Stomach (tissue), 8 donors: ENCODE measurements at regions not wholly inside any gene's neighbourhood (a gene's known extent, or its start where the extent isn't known, plus 50 kb on each side); places are given as distances from the start of the nearest gene placed in this dataset.
A peak's percentile ranks its signal among the peaks of the same experiment; 100 is the strongest.
"Not testable (repeated sequence)": the region's sequence is repeated elsewhere in the genome, so short reads cannot be mapped to it uniquely, and the experiment has no call there.

Experiments used
- DNase-seq, 2 donors: peaks; one replicate each; pipeline versions ENCODE4 v3.0.0 to v3.0.0-alpha.2; 2013 to 2019
- H3K27ac ChIP-seq, 5 donors: fragments of 200-600 bp in 4 of 5; sonication (generic) in 4 of 5; one replicate each; pipeline ENCODE4 v1.5.1; 2013 to 2019; ENCODE audit warnings: mild to moderate bottlenecking in 1 of 5, moderate library complexity in 1 of 5
- H3K27me3 ChIP-seq, 3 donors: fragments of 200-600 bp; sonication (generic); one replicate each; pipeline ENCODE4 v1.5.1; 2017 to 2019; ENCODE audit warnings: mixed run types in 1 of 3
- H3K36me3 ChIP-seq, 4 donors: fragments of 200-600 bp; sonication (generic); 1 replicate in 3 of 4; 2 replicates in 1 of 4; pipeline ENCODE4 v1.5.1; 2016 to 2019
- H3K4me1 ChIP-seq, 4 donors: fragments of 200-600 bp; sonication (generic); one replicate each; pipeline ENCODE4 v1.5.1; 2016 to 2019
- H3K4me3 ChIP-seq, 4 donors: fragments of 200-600 bp; sonication (generic) in 3 of 4; one replicate each; pipeline ENCODE4 v1.5.1; 2016 to 2019; ENCODE audit warnings: mild to moderate bottlenecking in 1 of 4
- H3K9me3 ChIP-seq, 4 donors: fragments of 200-600 bp; sonication (generic); one replicate each; pipeline ENCODE4 v1.5.1; 2016 to 2019
- CTCF ChIP-seq, 7 experiments: fragments of 450-650 bp in 4 of 7; fragments of 200-600 bp in 3 of 7; sonication (generic) in 3 of 7; IDR thresholded peaks; one replicate each; pipeline ENCODE4 v1.5.1; 2016 to 2019; ENCODE audit warnings: antibody characterized with exemption in 7 of 7, control low read depth in 2 of 7, mild to moderate bottlenecking in 1 of 7
- EP300 ChIP-seq: sonication (generic); formaldehyde crosslinking; IDR thresholded peaks from one replicate; pipeline ENCODE4 v1.6.1; 2017; ENCODE audit warnings: antibody characterized with exemption
- POLR2A ChIP-seq, 4 donors: fragments of 450-650 bp; IDR thresholded peaks; one replicate each; pipeline ENCODE4 v1.6.1; 2016; ENCODE audit warnings: antibody characterized with exemption in 4 of 4, control low read depth in 2 of 4, mild to moderate bottlenecking in 1 of 4, moderate library complexity in 1 of 4
- POLR2AphosphoS5 ChIP-seq, 3 donors: sonication (generic); formaldehyde crosslinking; IDR thresholded peaks; one replicate each; pipeline ENCODE4 v1.6.1; 2016; ENCODE audit warnings: antibody characterized with exemption in 3 of 3
- WGBS, 5 donors: extraction: QIAGEN DNeasy Blood & Tissue Kit in 3 of 5; methylation state at CpG; one replicate each; pipeline versions ENCODE4 v1.1.5 to v1.1.7; 2013 to 2018; 5-methylcytosine and 5-hydroxymethylcytosine counted together
- intact Hi-C: fragments of 100-400 bp; cut with DNase I; formaldehyde crosslinking; loops from one replicate; pipeline ENCODE4 v1.15.1; 2023; ENCODE audit warnings: low total_unique reads
- donor health status: healthy with polysubstance abuse.
- donor health status: Bipolar disorder and iron deficiency.
- donor health status: healthy.

- no peak overlapping the region for H3K27ac ChIP-seq
- peaks cover 0 to 12% (median 2%) of the 10 kb centered on the region in 4 donors for H3K9me3 ChIP-seq
- DNase-seq, result no peak
- WGBS, 5 donors, result 82 to 96% (median 91%) methylated on average over 8 of the region's 8 CpGs
- TF ChIP-seq EP300 (no peak), POLR2A (IDR thresholded peaks at IDR 0.05) (no peak), POLR2AphosphoS5 (IDR thresholded peaks at IDR 0.05) (no peak), CTCF (IDR thresholded peaks at IDR 0.05) (no peak)
- no peaks in the 10 kb centered on the region for H3K36me3 ChIP-seq
- intact Hi-C loops, result no loop called here
- H3K4me3 ChIP-seq, result no peak overlapping the region
- H3K27me3 ChIP-seq, result no peaks in the 10 kb centered on the region
- no peaks in the 10 kb centered on the region for H3K4me1 ChIP-seq
These were observed 119.6 kb upstream of the BRWD3 start for GRCh38 chrX:80929251-80929650.

- no peak for DNase-seq
- H3K36me3 ChIP-seq, result no peaks in the 10 kb centered on the region
- TF ChIP-seq CTCF (IDR thresholded peaks at IDR 0.05), result no peak
- no peak for TF ChIP-seq EP300
- TF ChIP-seq POLR2A (IDR thresholded peaks at IDR 0.05), result no peak
- no peak for TF ChIP-seq POLR2AphosphoS5 (IDR thresholded peaks at IDR 0.05)
- 43 to 71% (median 55%) methylated on average over 1 of the region's 1 CpG for WGBS, 5 donors
- no peaks in the 10 kb centered on the region for H3K4me1 ChIP-seq
- no peak overlapping the region for H3K27ac ChIP-seq
- peaks cover 0 to 23% (median 12%) of the 10 kb centered on the region in 4 donors for H3K9me3 ChIP-seq
- H3K4me3 ChIP-seq, result no peak overlapping the region
- intact Hi-C loops, result no loop called here
- H3K27me3 ChIP-seq, result no peaks in the 10 kb centered on the region
These were observed 108.2 kb upstream of the BRWD3 start for GRCh38 chrX:80917919-80918318.

GRCh38 chrX:80912351-80912750, 102.7 kb upstream of the BRWD3 start:
- H3K27me3 ChIP-seq, H3K4me3 ChIP-seq, H3K27ac ChIP-seq, H3K4me1 ChIP-seq, H3K36me3 ChIP-seq, DNase-seq, intact Hi-C loops: not testable (repeated sequence)
- 85 to 96% (median 89%) methylated on average over 2 of the region's 2 CpGs for WGBS, 5 donors
- H3K9me3 ChIP-seq, result peaks cover 0 to 23% (median 12%) of the 10 kb centered on the region in 4 donors

- intact Hi-C loops, result no loop called here
- TF ChIP-seq EP300 (no peak), POLR2AphosphoS5 (IDR thresholded peaks at IDR 0.05) (no peak)
- 37 to 66% (median 45%) methylated on average over 1 of the region's 1 CpG for WGBS, 5 donors
These were observed 70.2 kb upstream of the BRWD3 start for GRCh38 chrX:80879916-80880315.

GRCh38 chrX:80879143-80879542, 69.5 kb upstream of the BRWD3 start:
- Histone ChIP-seq H3K4me3 (no peak overlapping the region), H3K9me3 (no peaks in the 10 kb centered on the region), H3K4me1 (no peaks in the 10 kb centered on the region), H3K36me3 (no peaks in the 10 kb centered on the region), H3K27ac (no peak overlapping the region), H3K27me3 (no peaks in the 10 kb centered on the region)
- WGBS, 5 donors, result 56 to 90% (median 76%) methylated on average over 1 of the region's 1 CpG
- intact Hi-C loops, result no loop called here
- no peak for TF ChIP-seq EP300
- TF ChIP-seq CTCF (IDR thresholded peaks at IDR 0.05), result no peak
- no peak for TF ChIP-seq POLR2A (IDR thresholded peaks at IDR 0.05)
- TF ChIP-seq POLR2AphosphoS5 (IDR thresholded peaks at IDR 0.05), result no peak
- DNase-seq, result peak; percentile 55

More at GRCh38 chrX:80879916-80880315, 70.2 kb upstream of the BRWD3 start:
- Histone ChIP-seq H3K4me3 (no peak overlapping the region), H3K27ac (no peak overlapping the region), H3K4me1 (no peaks in the 10 kb centered on the region), H3K36me3 (no peaks in the 10 kb centered on the region), H3K9me3 (no peaks in the 10 kb centered on the region), H3K27me3 (no peaks in the 10 kb centered on the region)
- no peak for DNase-seq
